Skin epidermis (tissue), 12 donors: ENCODE measurements at regions not wholly inside any gene's neighbourhood (a gene's known extent, or its start where the extent isn't known, plus 50 kb on each side); places are given as distances from the start of the nearest gene placed in this dataset.

Source experiments
- H3K27ac ChIP-seq, 21 experiments: fragments of 200-600 bp; sonication (generic) in 11 of 21; one replicate each; pipeline ENCODE4 v1.5.0; 2020; ENCODE audit warnings: mild to moderate bottlenecking in 3 of 21, inconsistent platforms in 2 of 21, moderate library complexity in 2 of 21
- H3K4me3 ChIP-seq, 7 experiments: fragments of 200-600 bp; sonication (generic) in 2 of 7; one replicate each; pipeline ENCODE4 v1.5.0; 2020; ENCODE audit warnings: inconsistent platforms in 2 of 7, mild to moderate bottlenecking in 2 of 7, moderate library complexity in 1 of 7

GRCh38 chr5:119873611-119874010 is 244.3 kb downstream of the FAM170A start:
- no peak overlapping the region for H3K4me3 ChIP-seq
- H3K27ac ChIP-seq: no peak overlapping the region

GRCh38 chr5:119876522-119876921 is 247.2 kb downstream of the FAM170A start:
- no peak overlapping the region for H3K27ac ChIP-seq
- H3K4me3 ChIP-seq: no peak overlapping the region

GRCh38 chr5:119878712-119879111 is 249.4 kb downstream of the FAM170A start:
- no peak overlapping the region for H3K4me3 ChIP-seq
- H3K27ac ChIP-seq: no peak overlapping the region

GRCh38 chr5:119879446-119879845 is 250.1 kb downstream of the FAM170A start:
- H3K27ac ChIP-seq: no peak overlapping the region
- H3K4me3 ChIP-seq: no peak overlapping the region

DNA sequence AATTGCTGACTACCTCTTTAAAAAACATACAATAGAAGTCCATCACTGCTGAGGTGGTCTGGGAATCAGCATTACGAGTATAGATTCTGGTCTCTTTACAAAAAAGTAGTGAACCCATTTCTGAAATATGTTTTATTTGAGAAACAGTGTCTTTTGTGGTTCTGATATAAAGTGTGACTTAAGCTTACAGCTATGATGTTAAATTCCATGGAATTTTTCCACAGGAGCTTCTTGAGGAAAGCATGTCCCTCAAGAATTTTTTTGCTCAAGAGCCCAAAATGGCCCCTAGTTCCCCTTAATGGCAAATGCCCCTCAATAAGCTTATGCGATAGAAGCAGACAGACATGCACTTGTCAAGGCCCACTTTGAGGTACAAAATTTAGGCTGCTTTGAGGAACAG is 265.7 kb downstream of the FAM170A start:
- Histone ChIP-seq H3K27ac (no peak overlapping the region), H3K4me3 (no peak overlapping the region)

- H3K27ac ChIP-seq: no peak overlapping the region
- H3K4me3 ChIP-seq: no peak overlapping the region
Observed at GRCh38 chr5:119896826-119897536, 267.6 kb downstream of the FAM170A start.

GRCh38 chr5:119897537-119898370 is 268.4 kb downstream of the FAM170A start:
- Histone ChIP-seq H3K27ac (no peak overlapping the region), H3K4me3 (no peak overlapping the region)

- H3K27ac ChIP-seq: no peak overlapping the region
- H3K4me3 ChIP-seq: no peak overlapping the region
Observed at GRCh38 chr5:119899981-119900380, 270.6 kb downstream of the FAM170A start.

GRCh38 chr5:119902593-119902992 is 273.2 kb downstream of the FAM170A start:
- Histone ChIP-seq H3K4me3 (no peak overlapping the region), H3K27ac (no peak overlapping the region)

DNA sequence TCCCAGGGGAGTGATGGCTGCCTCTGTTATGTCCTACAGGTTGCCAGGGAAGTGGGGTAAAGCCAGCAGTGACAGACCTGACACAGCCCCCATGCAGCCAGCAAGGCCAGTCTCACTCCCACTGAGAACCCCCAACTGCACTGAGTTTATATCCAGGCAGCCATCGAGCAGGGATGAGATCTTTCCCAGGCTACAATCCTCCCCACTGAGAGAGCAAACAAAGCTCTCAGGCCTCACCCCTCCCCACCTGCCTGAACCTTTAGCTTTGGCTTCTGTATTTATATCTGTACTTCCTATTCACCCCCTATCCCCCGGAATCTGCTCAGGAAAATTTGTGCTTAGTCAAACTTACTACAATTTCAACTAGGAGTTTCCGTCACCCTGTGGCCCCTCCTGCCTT is 284.1 kb downstream of the FAM170A start:
- H3K4me3 ChIP-seq: no peak overlapping the region
- H3K27ac ChIP-seq: no peak overlapping the region

GRCh38 chr5:119919279-119919678 is 289.9 kb downstream of the FAM170A start:
- Histone ChIP-seq H3K4me3 (no peak overlapping the region), H3K27ac (no peak overlapping the region)

- H3K4me3 ChIP-seq: no peak overlapping the region
- H3K27ac ChIP-seq: no peak overlapping the region
Observed at GRCh38 chr5:119926301-119926700, 296.9 kb downstream of the FAM170A start.

- no peak overlapping the region for H3K27ac ChIP-seq
- no peak overlapping the region for H3K4me3 ChIP-seq
Observed at GRCh38 chr5:119928974-119929373, 299.6 kb downstream of the FAM170A start.

- H3K4me3 ChIP-seq: no peak overlapping the region
Observed at GRCh38 chr5:119930490-119930889, 301.1 kb downstream of the FAM170A start.

DNA sequence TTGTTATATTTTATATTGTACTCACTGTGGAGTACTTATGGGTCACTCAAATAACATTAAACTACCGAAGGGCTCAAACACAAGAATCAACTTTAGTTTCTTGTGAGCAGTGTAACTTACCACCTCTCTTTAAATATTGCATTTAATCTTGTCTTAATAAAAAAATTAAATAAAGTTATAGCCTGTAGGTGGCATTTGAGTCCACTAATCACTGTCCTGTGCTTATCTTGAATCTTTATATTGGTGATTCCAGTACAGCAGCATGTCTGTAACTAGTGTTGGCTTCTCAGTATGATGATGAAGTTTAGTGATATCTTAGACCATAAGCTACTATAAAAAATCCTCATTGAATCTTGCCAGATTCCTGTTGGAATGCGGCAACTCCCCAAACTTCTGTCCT is 313.8 kb downstream of the FAM170A start:
- Histone ChIP-seq H3K27ac (no peak overlapping the region), H3K4me3 (no peak overlapping the region)

More at GRCh38 chr5:119930490-119930889, 301.1 kb downstream of the FAM170A start:
- H3K27ac ChIP-seq: no peak overlapping the region

GRCh38 chr5:119945691-119946090 is 316.3 kb downstream of the FAM170A start:
- no peak overlapping the region for H3K4me3 ChIP-seq
- no peak overlapping the region for H3K27ac ChIP-seq

DNA sequence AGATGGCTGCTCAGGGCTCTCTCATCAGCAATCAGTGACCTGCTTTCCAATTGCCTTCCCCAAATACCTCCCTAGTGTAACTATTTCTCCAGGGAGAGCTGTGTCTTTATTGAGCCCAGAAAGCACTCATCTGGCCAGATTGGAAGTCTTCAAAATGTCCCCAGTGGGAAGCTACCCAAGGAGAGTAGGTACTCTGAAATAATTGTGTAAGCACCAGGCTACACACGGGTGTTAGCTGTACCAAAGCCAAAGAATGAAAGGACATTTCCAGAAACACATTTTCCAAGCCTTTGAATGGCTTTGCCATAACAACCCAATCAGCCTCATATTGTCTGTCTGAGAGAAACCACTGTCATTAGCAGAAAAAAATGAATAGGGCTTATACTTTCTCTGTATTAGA is 318.8 kb downstream of the FAM170A start:
- H3K27ac ChIP-seq: no peak overlapping the region
- no peak overlapping the region for H3K4me3 ChIP-seq

DNA sequence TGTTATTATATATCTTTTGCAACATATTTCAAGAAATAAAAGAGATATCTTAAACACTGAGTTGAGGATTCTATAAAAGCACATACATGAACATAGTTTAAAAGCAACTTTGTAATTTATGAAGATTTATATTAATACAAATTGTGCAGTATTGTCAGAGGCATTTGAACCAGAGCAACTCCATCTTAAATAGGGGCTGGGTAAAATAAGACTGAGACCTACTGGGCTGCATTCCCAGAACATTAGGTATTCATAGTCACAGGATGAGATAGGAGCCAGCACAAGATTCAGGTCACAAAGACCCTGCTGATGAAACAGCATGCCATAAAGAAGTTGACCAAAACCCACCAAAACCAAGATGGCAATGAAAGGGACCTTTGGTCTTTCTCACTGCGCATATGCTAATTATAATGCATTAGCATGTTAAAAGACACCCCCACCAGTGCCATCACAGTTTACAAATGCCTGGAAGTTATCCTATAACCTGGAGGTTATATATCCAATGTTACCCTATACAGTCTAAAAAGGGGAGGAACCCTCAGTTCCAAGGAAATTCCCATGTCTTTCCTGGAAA is 320.2 kb downstream of the FAM170A start:
- Histone ChIP-seq H3K4me3 (no peak overlapping the region), H3K27ac (no peak overlapping the region)

GRCh38 chr5:119951330-119951934 is 322.1 kb downstream of the FAM170A start:
- Histone ChIP-seq H3K27ac (no peak overlapping the region), H3K4me3 (no peak overlapping the region)

GRCh38 chr5:119953474-119953873 is 324.1 kb downstream of the FAM170A start:
- Histone ChIP-seq H3K4me3 (no peak overlapping the region), H3K27ac (no peak overlapping the region)

GRCh38 chr5:119954106-119954505 is 324.7 kb downstream of the FAM170A start:
- no peak overlapping the region for H3K27ac ChIP-seq

More at GRCh38 chr5:119954106-119954505, 324.7 kb downstream of the FAM170A start:
- H3K4me3 ChIP-seq: no peak overlapping the region
